Uterus (tissue), 2 donors: ENCODE measurements at regions not wholly inside any gene's neighbourhood (a gene's known extent, or its start where the extent isn't known, plus 50 kb on each side); places are given as distances from the start of the nearest gene placed in this dataset.

Experiments
- POLR2A ChIP-seq, 2 donors: fragments of 450-650 bp; IDR thresholded peaks; one replicate each; pipeline ENCODE4 v1.6.1; 2016; ENCODE audit warnings: antibody characterized with exemption in 2 of 2, mild to moderate bottlenecking in 1 of 2, moderate library complexity in 1 of 2
- TF ChIP-seq, protein P1 (sequence below), 4 experiments: fragments of 200-600 bp in 2 of 4; fragments of 450-650 bp in 2 of 4; sonication (generic) in 2 of 4; IDR thresholded peaks; one replicate each; pipeline ENCODE4 v1.5.1; 2016 to 2019; ENCODE audit warnings: antibody characterized with exemption in 4 of 4, mild to moderate bottlenecking in 2 of 4, moderate library complexity in 1 of 4

DNA sequence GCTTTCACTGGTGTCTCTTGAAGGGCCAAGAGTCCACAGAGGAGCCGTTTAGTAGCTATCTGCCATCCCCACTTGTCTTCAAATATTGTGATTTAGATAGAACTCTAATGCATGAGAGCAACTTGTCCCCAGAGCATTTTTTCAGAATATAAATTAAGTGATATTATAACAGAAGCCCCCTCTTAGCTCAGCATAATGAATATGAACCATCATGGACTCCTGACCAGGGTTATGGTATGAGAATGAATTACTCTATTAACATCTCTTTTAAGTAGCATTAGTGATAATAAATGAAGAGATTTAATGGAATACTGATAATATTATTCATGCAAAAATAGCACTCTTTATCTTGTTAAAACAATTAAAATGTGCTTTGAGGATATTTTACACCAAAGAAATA is 709.6 kb downstream of the GALR1 start:
- TF ChIP-seq, protein P1, sequence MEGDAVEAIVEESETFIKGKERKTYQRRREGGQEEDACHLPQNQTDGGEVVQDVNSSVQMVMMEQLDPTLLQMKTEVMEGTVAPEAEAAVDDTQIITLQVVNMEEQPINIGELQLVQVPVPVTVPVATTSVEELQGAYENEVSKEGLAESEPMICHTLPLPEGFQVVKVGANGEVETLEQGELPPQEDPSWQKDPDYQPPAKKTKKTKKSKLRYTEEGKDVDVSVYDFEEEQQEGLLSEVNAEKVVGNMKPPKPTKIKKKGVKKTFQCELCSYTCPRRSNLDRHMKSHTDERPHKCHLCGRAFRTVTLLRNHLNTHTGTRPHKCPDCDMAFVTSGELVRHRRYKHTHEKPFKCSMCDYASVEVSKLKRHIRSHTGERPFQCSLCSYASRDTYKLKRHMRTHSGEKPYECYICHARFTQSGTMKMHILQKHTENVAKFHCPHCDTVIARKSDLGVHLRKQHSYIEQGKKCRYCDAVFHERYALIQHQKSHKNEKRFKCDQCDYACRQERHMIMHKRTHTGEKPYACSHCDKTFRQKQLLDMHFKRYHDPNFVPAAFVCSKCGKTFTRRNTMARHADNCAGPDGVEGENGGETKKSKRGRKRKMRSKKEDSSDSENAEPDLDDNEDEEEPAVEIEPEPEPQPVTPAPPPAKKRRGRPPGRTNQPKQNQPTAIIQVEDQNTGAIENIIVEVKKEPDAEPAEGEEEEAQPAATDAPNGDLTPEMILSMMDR (IDR thresholded peaks at IDR 0.05), result no peak
- no peak for TF ChIP-seq POLR2A (IDR thresholded peaks at IDR 0.05)
